ENCODE measurements at regions not wholly inside any gene's neighbourhood (a gene's known extent, or its start where the extent isn't known, plus 50 kb on each side); places are given as distances from the start of the nearest gene placed in this dataset.

- Histone ChIP-seq H3K4me3 (no peak overlapping the region), H3K27ac (no peak overlapping the region), H3K9ac (ENCODE audit: low read depth in 2 of 2, low read length in 2 of 2) (no peak overlapping the region), H3K9me3 (no peaks in the 10 kb centered on the region), H3K27me3 (peaks cover under 1% of the 10 kb centered on the region), H3K4me1 (no peaks in the 10 kb centered on the region), H3K36me3 (no peaks in the 10 kb centered on the region)
- TF ChIP-seq CTCF (IDR thresholded peaks at IDR 0.05) = no peak
- no peak for DNase-seq
- intact Hi-C loops (cut with DNase I) = loop anchor here (10.0 kb wide), 1 partner anchor 293 kb away; no protein-coding TSS in a partner anchor
Observed at GRCh38 chr17:79412110-79412509, 198.7 kb downstream of the RBFOX3 start.

- no peak overlapping the region for H3K27ac ChIP-seq
- peaks cover 4% of the 10 kb centered on the region for H3K27me3 ChIP-seq
- H3K4me3 ChIP-seq = no peak overlapping the region
- no peak for DNase-seq
- no peak overlapping the region for H3K9ac ChIP-seq (ENCODE audit: low read depth in 2 of 2, low read length in 2 of 2)
- no peaks in the 10 kb centered on the region for H3K4me1 ChIP-seq
- intact Hi-C loops (cut with DNase I) = loop anchor here (10.0 kb wide), 1 partner anchor 293 kb away; no protein-coding TSS in a partner anchor
- TF ChIP-seq CTCF (IDR thresholded peaks at IDR 0.05) = no peak
- no peaks in the 10 kb centered on the region for H3K9me3 ChIP-seq
- H3K36me3 ChIP-seq = no peaks in the 10 kb centered on the region
Observed at GRCh38 chr17:79411419-79411818, 199.4 kb downstream of the RBFOX3 start.

GRCh38 chr17:79410681-79411080 lies 200.2 kb downstream of the RBFOX3 start:
- no peak for TF ChIP-seq CTCF (IDR thresholded peaks at IDR 0.05)
- intact Hi-C loops (cut with DNase I) = loop anchor here (10.0 kb wide), 1 partner anchor 294 kb away; no protein-coding TSS in a partner anchor

GRCh38 chr17:79408251-79408650 lies 202.6 kb downstream of the RBFOX3 start:
- H3K9ac ChIP-seq (ENCODE audit: low read depth in 2 of 2, low read length in 2 of 2) = no peak overlapping the region
- DNase-seq = no peak
- no peaks in the 10 kb centered on the region for H3K9me3 ChIP-seq
- no peaks in the 10 kb centered on the region for H3K4me1 ChIP-seq
- no peak overlapping the region for H3K27ac ChIP-seq
- TF ChIP-seq CTCF (IDR thresholded peaks at IDR 0.05) = no peak
- no peaks in the 10 kb centered on the region for H3K36me3 ChIP-seq
- no peak overlapping the region for H3K4me3 ChIP-seq
- H3K27me3 ChIP-seq = peaks cover 4% of the 10 kb centered on the region
- intact Hi-C loops (cut with DNase I) = no loop called here

More at GRCh38 chr17:79410681-79411080, 200.2 kb downstream of the RBFOX3 start:
- Histone ChIP-seq H3K9ac (ENCODE audit: low read depth in 2 of 2, low read length in 2 of 2) (no peak overlapping the region), H3K27ac (no peak overlapping the region), H3K27me3 (peaks cover 4% of the 10 kb centered on the region), H3K36me3 (no peaks in the 10 kb centered on the region), H3K4me1 (no peaks in the 10 kb centered on the region), H3K9me3 (no peaks in the 10 kb centered on the region), H3K4me3 (no peak overlapping the region)
- DNase-seq = no peak

- H3K36me3 ChIP-seq = no peaks in the 10 kb centered on the region
- H3K4me1 ChIP-seq = no peaks in the 10 kb centered on the region
- no peak for TF ChIP-seq CTCF (IDR thresholded peaks at IDR 0.05)
- peaks cover 4% of the 10 kb centered on the region for H3K27me3 ChIP-seq
- DNase-seq = no peak
- H3K27ac ChIP-seq = no peak overlapping the region
- intact Hi-C loops (cut with DNase I) = no loop called here
- H3K9ac ChIP-seq (ENCODE audit: low read depth in 2 of 2, low read length in 2 of 2) = no peak overlapping the region
- no peaks in the 10 kb centered on the region for H3K9me3 ChIP-seq
- H3K4me3 ChIP-seq = no peak overlapping the region
Observed at GRCh38 chr17:79407385-79407784, 203.5 kb downstream of the RBFOX3 start.
